ENCODE measurements at regions not wholly inside any gene's neighbourhood (a gene's known extent, or its start where the extent isn't known, plus 50 kb on each side); places are given as distances from the start of the nearest gene placed in this dataset.

GRCh38 chr10:107390563-107390962, 226.1 kb upstream of the SORCS1 start:
- no peak for DNase-seq

GRCh38 chr10:107383357-107383756, 218.9 kb upstream of the SORCS1 start:
- no peak for DNase-seq

- DNase-seq = no peak
Observed at GRCh38 chr10:107379601-107380000, 215.1 kb upstream of the SORCS1 start.

GRCh38 chr10:107371801-107372200, 207.3 kb upstream of the SORCS1 start:
- DNase-seq = no peak

GRCh38 chr10:107364872-107365271, 200.4 kb upstream of the SORCS1 start:
- no peak for DNase-seq

GRCh38 chr10:107362306-107362705, 197.8 kb upstream of the SORCS1 start:
- no peak for DNase-seq

GRCh38 chr10:107357033-107357432, 192.5 kb upstream of the SORCS1 start:
- no peak for DNase-seq

- no peak for DNase-seq
Observed at GRCh38 chr10:107356396-107356795, 191.9 kb upstream of the SORCS1 start.

- no peak for DNase-seq
Observed at GRCh38 chr10:107342711-107343110, 178.2 kb upstream of the SORCS1 start.

GRCh38 chr10:107341281-107341680, 176.8 kb upstream of the SORCS1 start:
- DNase-seq = no peak

GRCh38 chr10:107340326-107340725, 175.8 kb upstream of the SORCS1 start:
- DNase-seq = no peak

GRCh38 chr10:107336061-107336460, 171.6 kb upstream of the SORCS1 start:
- DNase-seq = no peak

- DNase-seq = no peak
Observed at GRCh38 chr10:107317592-107317991, 153.1 kb upstream of the SORCS1 start.

- no peak for DNase-seq
Observed at GRCh38 chr10:107303203-107303602, 138.7 kb upstream of the SORCS1 start.

GRCh38 chr10:107299606-107300005, 135.1 kb upstream of the SORCS1 start:
- DNase-seq = no peak

- DNase-seq = no peak
Observed at GRCh38 chr10:107284187-107284586, 119.7 kb upstream of the SORCS1 start.

GRCh38 chr10:107280293-107280692, 115.8 kb upstream of the SORCS1 start:
- no peak for DNase-seq

- DNase-seq = no peak
Observed at GRCh38 chr10:107277591-107277990, 113.1 kb upstream of the SORCS1 start.

- DNase-seq = no peak
Observed at GRCh38 chr10:107275806-107276205, 111.3 kb upstream of the SORCS1 start.

GRCh38 chr10:107269626-107270025, 105.1 kb upstream of the SORCS1 start:
- no peak for DNase-seq

- DNase-seq = no peak
Observed at GRCh38 chr10:107264742-107265141, 100.2 kb upstream of the SORCS1 start.

- no peak for DNase-seq
Observed at GRCh38 chr10:107244122-107244521, 79.6 kb upstream of the SORCS1 start.

GRCh38 chr10:107238275-107238674, 73.8 kb upstream of the SORCS1 start:
- no peak for DNase-seq

GRCh38 chr10:107232013-107232412, 67.5 kb upstream of the SORCS1 start:
- DNase-seq = no peak

- DNase-seq = no peak
Observed at GRCh38 chr10:107230887-107231286, 66.4 kb upstream of the SORCS1 start.

- no peak for DNase-seq
Observed at GRCh38 chr10:107215681-107216080, 51.2 kb upstream of the SORCS1 start.

Measured in activated CD4-positive, alpha-beta T cell treated with anti-CD3 and anti-CD28 coated beads, Interleukin-2, Interleukin-6, amounts not matched to agents 100 ng/mL and 50 ng/mL, durations not matched to agents 16 hours and 8 hours (primary cell).